Pancreas (tissue), 10 donors: ENCODE measurements at regions not wholly inside any gene's neighbourhood (a gene's known extent, or its start where the extent isn't known, plus 50 kb on each side); places are given as distances from the start of the nearest gene placed in this dataset.

Experiments used
- ATAC-seq, 4 donors: fragments of 200-7000 bp; cut with Tn5 transposase; one replicate each; pipeline versions ENCODE4 v1.8.0 to v1.9.1; 2020; ENCODE audit warnings: mild to moderate bottlenecking in 4 of 4, moderate library complexity in 4 of 4
- DNase-seq, 6 donors: peaks; one replicate each; pipeline ENCODE4 v3.0.0-alpha.2; 2020
- FAIRE-seq: peaks from 2 replicates; lab custom pipeline; 2012; peaks lifted over from hg19 to GRCh38; lab: Jason Lieb, UNC
- H3K27ac ChIP-seq, 4 donors: fragments of 200-600 bp; sonication (generic); 1 replicate in 3 of 4; 2 replicates in 1 of 4; pipeline versions ENCODE4 v1.5.0 to v1.8.0; 2020
- H3K27me3 ChIP-seq, 4 donors: fragments of 200-600 bp; one replicate each; pipeline ENCODE4 v1.8.0; 2021
- H3K36me3 ChIP-seq, 3 donors: fragments of 200-600 bp; sonication (generic) in 1 of 3; one replicate each; pipeline versions ENCODE4 v1.5.0 to v1.8.0; 2020 to 2021
- H3K4me1 ChIP-seq, 3 donors: fragments of 200-600 bp; one replicate each; pipeline ENCODE4 v1.8.0; 2021
- H3K4me3 ChIP-seq, 4 donors: fragments of 200-600 bp; sonication (generic) in 2 of 4; one replicate each; pipeline versions ENCODE4 v1.5.0 to v1.8.0; 2020 to 2021
- H3K9me3 ChIP-seq, 4 donors: fragments of 200-600 bp; one replicate each; pipeline ENCODE4 v1.8.0; 2021
- CTCF ChIP-seq, 4 donors: fragments of 200-600 bp; sonication (generic) in 3 of 4; IDR thresholded peaks; one replicate each; pipeline versions ENCODE4 v1.5.0 to v1.8.0; 2021; ENCODE audit warnings: antibody characterized with exemption in 4 of 4
- WGBS, 2 donors: extraction: QIAGEN DNeasy Blood & Tissue Kit; methylation state at CpG; one replicate each; pipeline ENCODE4 v1.1.7; 2013; 5-methylcytosine and 5-hydroxymethylcytosine counted together
- intact Hi-C, 3 donors: fragments of 100-400 bp; cut with DNase I; formaldehyde crosslinking; loops; one replicate each; pipeline versions ENCODE4 v1.11.1 to v1.14.2; 2022
- donor health status: healthy with polysubstance abuse.
- donor health status: DM: no; HTN: no; CAD: no; lungs with moderate emphysema.
- donor health status: DM: no; HTN: no; CAD: no.
- donor health status: control.
- donor health status: control.
- donor health status: Bipolar disorder and iron deficiency.
- donor health status: DM: yes; HTN: yes; CAD: no.
- donor health status: DM: no; HTN: no; CAD: no.
- donor health status: DM: no; HTN: no; CAD: no.
- donor health status: DM: yes; HTN: yes; CAD: no.

- TF ChIP-seq CTCF (IDR thresholded peaks at IDR 0.05): no peak
- Histone ChIP-seq H3K27ac (peak overlapping the region in 1 of 4 donors; percentile 30), H3K4me3 (no peak overlapping the region), H3K36me3 (no peaks in the 10 kb centered on the region), H3K9me3 (no peaks in the 10 kb centered on the region), H3K4me1 (peaks cover 14 to 54% (median 22%) of the 10 kb centered on the region in 3 donors), H3K27me3 (no peaks in the 10 kb centered on the region)
- intact Hi-C loops: no loop called here
- no peak for ATAC-seq
- WGBS, 2 donors: 91 to 92% methylated on average over 5 of the region's 5 CpGs
- DNase-seq: no peak
- no peak for FAIRE-seq
Observed at GRCh38 chr3:124630960-124631359, 99.3 kb upstream of the UMPS start.

- FAIRE-seq (no peak), DNase-seq (peak in 5 of 6 donors; percentile 56 to 83 (median 74)), ATAC-seq (peak; percentile 15 to 78 (median 66))
- no peak for TF ChIP-seq CTCF (IDR thresholded peaks at IDR 0.05)
- Histone ChIP-seq H3K9me3 (no peaks in the 10 kb centered on the region), H3K36me3 (no peaks in the 10 kb centered on the region), H3K27ac (peak overlapping the region in 3 of 4 donors; percentile 2 to 39 (median 30)), H3K4me3 (no peak overlapping the region), H3K4me1 (peaks cover 22 to 61% (median 27%) of the 10 kb centered on the region in 3 donors), H3K27me3 (no peaks in the 10 kb centered on the region)
- intact Hi-C loops: no loop called here
- 37 to 56% methylated on average over 5 of the region's 5 CpGs for WGBS, 2 donors
Observed at GRCh38 chr3:124631727-124632126, 98.5 kb upstream of the UMPS start.

GRCh38 chr3:124632566-124633140, 97.6 kb upstream of the UMPS start:
- Histone ChIP-seq H3K27ac (peak overlapping the region in 1 of 4 donors; percentile 30), H3K36me3 (no peaks in the 10 kb centered on the region), H3K9me3 (no peaks in the 10 kb centered on the region), H3K27me3 (no peaks in the 10 kb centered on the region), H3K4me1 (peaks cover 23 to 57% (median 26%) of the 10 kb centered on the region in 3 donors), H3K4me3 (no peak overlapping the region)
- DNase-seq (no peak), ATAC-seq (no peak), FAIRE-seq (no peak)
- no peak for TF ChIP-seq CTCF (IDR thresholded peaks at IDR 0.05)
- intact Hi-C loops: no loop called here
- WGBS, 2 donors: 97 to 98% methylated on average over 7 of the region's 7 CpGs

GRCh38 chr3:124633524-124633923, 96.7 kb upstream of the UMPS start:
- 91 to 92% methylated on average over 3 of the region's 3 CpGs for WGBS, 2 donors
- FAIRE-seq: no peak

More at GRCh38 chr3:124633524-124633923, 96.7 kb upstream of the UMPS start:
- ATAC-seq (no peak), DNase-seq (no peak)
- peaks cover 23 to 55% (median 25%) of the 10 kb centered on the region in 3 donors for H3K4me1 ChIP-seq
- H3K36me3 ChIP-seq: no peaks in the 10 kb centered on the region
- no peak overlapping the region for H3K4me3 ChIP-seq
- H3K27me3 ChIP-seq: no peaks in the 10 kb centered on the region
- no peak for TF ChIP-seq CTCF (IDR thresholded peaks at IDR 0.05)
- intact Hi-C loops: no loop called here
- H3K27ac ChIP-seq: no peak overlapping the region
- H3K9me3 ChIP-seq: no peaks in the 10 kb centered on the region
